Stomach (tissue), 8 donors: ENCODE measurements at regions not wholly inside any gene's neighbourhood (a gene's known extent, or its start where the extent isn't known, plus 50 kb on each side); places are given as distances from the start of the nearest gene placed in this dataset.
"Not testable (repeated sequence)": the region's sequence is repeated elsewhere in the genome, so short reads cannot be mapped to it uniquely, and the experiment has no call there.

ENCODE experiments used
- DNase-seq, 2 donors: peaks; one replicate each; pipeline versions ENCODE4 v3.0.0 to v3.0.0-alpha.2; 2013 to 2019
- H3K27ac ChIP-seq, 5 donors: fragments of 200-600 bp in 4 of 5; sonication (generic) in 4 of 5; one replicate each; pipeline ENCODE4 v1.5.1; 2013 to 2019; ENCODE audit warnings: mild to moderate bottlenecking in 1 of 5, moderate library complexity in 1 of 5
- H3K27me3 ChIP-seq, 3 donors: fragments of 200-600 bp; sonication (generic); one replicate each; pipeline ENCODE4 v1.5.1; 2017 to 2019; ENCODE audit warnings: mixed run types in 1 of 3
- H3K36me3 ChIP-seq, 4 donors: fragments of 200-600 bp; sonication (generic); 1 replicate in 3 of 4; 2 replicates in 1 of 4; pipeline ENCODE4 v1.5.1; 2016 to 2019
- H3K4me1 ChIP-seq, 4 donors: fragments of 200-600 bp; sonication (generic); one replicate each; pipeline ENCODE4 v1.5.1; 2016 to 2019
- H3K4me3 ChIP-seq, 4 donors: fragments of 200-600 bp; sonication (generic) in 3 of 4; one replicate each; pipeline ENCODE4 v1.5.1; 2016 to 2019; ENCODE audit warnings: mild to moderate bottlenecking in 1 of 4
- H3K9me3 ChIP-seq, 4 donors: fragments of 200-600 bp; sonication (generic); one replicate each; pipeline ENCODE4 v1.5.1; 2016 to 2019
- EP300 ChIP-seq: sonication (generic); formaldehyde crosslinking; IDR thresholded peaks from one replicate; pipeline ENCODE4 v1.6.1; 2017; ENCODE audit warnings: antibody characterized with exemption
- POLR2A ChIP-seq, 4 donors: fragments of 450-650 bp; IDR thresholded peaks; one replicate each; pipeline ENCODE4 v1.6.1; 2016; ENCODE audit warnings: antibody characterized with exemption in 4 of 4, control low read depth in 2 of 4, mild to moderate bottlenecking in 1 of 4, moderate library complexity in 1 of 4
- POLR2AphosphoS5 ChIP-seq, 3 donors: sonication (generic); formaldehyde crosslinking; IDR thresholded peaks; one replicate each; pipeline ENCODE4 v1.6.1; 2016; ENCODE audit warnings: antibody characterized with exemption in 3 of 3
- WGBS, 5 donors: extraction: QIAGEN DNeasy Blood & Tissue Kit in 3 of 5; methylation state at CpG; one replicate each; pipeline versions ENCODE4 v1.1.5 to v1.1.7; 2013 to 2018; 5-methylcytosine and 5-hydroxymethylcytosine counted together
- intact Hi-C: fragments of 100-400 bp; cut with DNase I; formaldehyde crosslinking; loops from one replicate; pipeline ENCODE4 v1.15.1; 2023; ENCODE audit warnings: low total_unique reads
- TF ChIP-seq, protein P1 (sequence below), 7 experiments: fragments of 450-650 bp in 4 of 7; fragments of 200-600 bp in 3 of 7; sonication (generic) in 3 of 7; IDR thresholded peaks; one replicate each; pipeline ENCODE4 v1.5.1; 2016 to 2019; ENCODE audit warnings: antibody characterized with exemption in 7 of 7, control low read depth in 2 of 7, mild to moderate bottlenecking in 1 of 7
- donor health status: healthy with polysubstance abuse.
- donor health status: Bipolar disorder and iron deficiency.
- donor health status: healthy.

DNA sequence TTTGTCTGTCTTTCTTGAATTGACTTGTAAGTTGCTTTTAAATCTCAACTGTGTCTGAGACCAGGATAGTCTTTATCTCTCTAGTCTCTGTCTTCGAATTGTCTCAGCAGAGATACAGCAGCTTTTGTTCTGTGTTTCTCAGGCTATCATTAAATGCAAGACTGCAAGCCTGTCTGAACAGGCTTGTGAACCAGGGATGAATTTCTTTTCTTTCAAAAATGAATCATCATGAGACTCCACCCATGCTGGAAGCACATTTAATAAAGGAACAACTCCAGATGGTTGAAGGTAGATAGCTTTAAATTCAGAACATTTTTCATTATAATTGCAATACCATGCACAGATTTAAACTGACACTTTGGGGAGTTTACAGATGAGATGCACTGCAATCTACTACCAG is 155.9 kb downstream of the SEC23IP start:
- 50 to 75% (median 66%) methylated on average over 1 of the region's 1 CpG for WGBS, 5 donors
- intact Hi-C loops, result no loop called here

DNA sequence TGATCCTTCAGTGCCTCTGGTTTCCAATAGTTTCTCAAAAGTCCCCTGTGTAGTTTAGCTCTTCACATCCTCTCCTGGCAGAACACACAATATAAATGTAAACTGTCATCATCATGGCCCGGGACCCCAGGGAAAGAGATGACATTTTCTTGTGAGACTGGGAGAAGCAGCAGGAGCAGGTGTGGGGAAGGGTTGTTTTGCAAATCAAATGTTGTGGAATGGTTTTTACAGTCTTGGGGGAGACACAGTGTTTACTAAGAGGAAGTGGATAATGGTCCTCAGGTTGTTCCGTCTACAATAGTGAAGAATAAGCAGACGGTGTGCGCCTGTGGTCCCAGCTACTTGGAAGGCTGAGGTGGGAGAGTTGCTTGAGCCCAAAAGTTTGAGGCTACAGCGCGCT is 159.1 kb downstream of the SEC23IP start:
- intact Hi-C loops, result no loop called here
- no peak for TF ChIP-seq POLR2A (IDR thresholded peaks at IDR 0.05)
- TF ChIP-seq, protein P1, sequence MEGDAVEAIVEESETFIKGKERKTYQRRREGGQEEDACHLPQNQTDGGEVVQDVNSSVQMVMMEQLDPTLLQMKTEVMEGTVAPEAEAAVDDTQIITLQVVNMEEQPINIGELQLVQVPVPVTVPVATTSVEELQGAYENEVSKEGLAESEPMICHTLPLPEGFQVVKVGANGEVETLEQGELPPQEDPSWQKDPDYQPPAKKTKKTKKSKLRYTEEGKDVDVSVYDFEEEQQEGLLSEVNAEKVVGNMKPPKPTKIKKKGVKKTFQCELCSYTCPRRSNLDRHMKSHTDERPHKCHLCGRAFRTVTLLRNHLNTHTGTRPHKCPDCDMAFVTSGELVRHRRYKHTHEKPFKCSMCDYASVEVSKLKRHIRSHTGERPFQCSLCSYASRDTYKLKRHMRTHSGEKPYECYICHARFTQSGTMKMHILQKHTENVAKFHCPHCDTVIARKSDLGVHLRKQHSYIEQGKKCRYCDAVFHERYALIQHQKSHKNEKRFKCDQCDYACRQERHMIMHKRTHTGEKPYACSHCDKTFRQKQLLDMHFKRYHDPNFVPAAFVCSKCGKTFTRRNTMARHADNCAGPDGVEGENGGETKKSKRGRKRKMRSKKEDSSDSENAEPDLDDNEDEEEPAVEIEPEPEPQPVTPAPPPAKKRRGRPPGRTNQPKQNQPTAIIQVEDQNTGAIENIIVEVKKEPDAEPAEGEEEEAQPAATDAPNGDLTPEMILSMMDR (IDR thresholded peaks at IDR 0.05), result no peak
- no peak for TF ChIP-seq EP300
- TF ChIP-seq POLR2AphosphoS5 (IDR thresholded peaks at IDR 0.05), result no peak
- 62 to 77% (median 70%) methylated on average over 6 of the region's 6 CpGs for WGBS, 5 donors
- DNase-seq, result no peak
- H3K4me1 ChIP-seq, result no peaks in the 10 kb centered on the region
- H3K4me3 ChIP-seq, result no peak overlapping the region
- no peaks in the 10 kb centered on the region for H3K9me3 ChIP-seq
- no peaks in the 10 kb centered on the region for H3K27me3 ChIP-seq
- H3K36me3 ChIP-seq, result no peaks in the 10 kb centered on the region
- no peak overlapping the region for H3K27ac ChIP-seq

More for the DNA sequence above, 155.9 kb downstream of the SEC23IP start:
- Histone ChIP-seq H3K9me3 (no peaks in the 10 kb centered on the region), H3K4me1 (no peaks in the 10 kb centered on the region), H3K36me3 (no peaks in the 10 kb centered on the region), H3K4me3 (no peak overlapping the region), H3K27ac (no peak overlapping the region), H3K27me3 (no peaks in the 10 kb centered on the region)
- TF ChIP-seq EP300 (no peak), POLR2AphosphoS5 (IDR thresholded peaks at IDR 0.05) (no peak), POLR2A (IDR thresholded peaks at IDR 0.05) (no peak)
- TF ChIP-seq, protein P1 (IDR thresholded peaks at IDR 0.05), result no peak
- DNase-seq, result no peak

DNA sequence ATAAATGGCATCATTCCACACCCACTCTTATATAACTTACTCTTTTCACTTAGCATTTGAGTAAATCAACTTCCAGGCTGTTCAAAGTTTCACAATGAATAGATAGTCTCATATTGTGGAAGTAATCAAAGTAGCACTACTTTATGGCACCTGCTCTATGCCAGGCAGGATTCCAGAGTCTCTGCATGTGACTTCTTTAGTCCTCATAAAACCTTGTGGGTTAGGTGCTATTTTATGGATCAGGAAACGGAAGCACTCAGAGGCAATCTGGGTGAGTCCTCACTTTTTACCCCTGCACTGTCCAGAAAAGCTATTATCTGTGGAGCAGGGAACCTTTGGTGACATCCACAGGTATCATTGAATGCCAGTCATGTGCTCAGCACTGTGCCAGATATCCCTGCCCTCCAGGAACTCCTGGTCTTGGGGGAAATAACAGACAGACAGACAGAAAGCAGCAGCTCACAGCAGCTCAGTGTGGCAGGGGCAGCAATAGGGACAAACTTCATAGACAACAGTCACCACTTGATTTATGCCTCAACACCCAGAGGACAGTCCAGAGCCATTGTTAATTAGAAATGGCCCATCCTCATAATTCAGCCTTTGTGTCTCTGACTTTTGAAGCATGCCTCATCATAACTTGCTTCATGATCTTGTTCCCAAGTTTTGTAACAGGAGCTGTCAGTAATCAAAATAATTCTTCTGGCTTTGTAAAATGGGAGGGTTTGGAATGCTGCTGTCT is 160.6 kb downstream of the SEC23IP start:
- Histone ChIP-seq H3K4me1 (no peaks in the 10 kb centered on the region), H3K27ac (no peak overlapping the region), H3K36me3 (no peaks in the 10 kb centered on the region), H3K4me3 (no peak overlapping the region), H3K9me3 (no peaks in the 10 kb centered on the region), H3K27me3 (no peaks in the 10 kb centered on the region)
- TF ChIP-seq EP300 (no peak), POLR2AphosphoS5 (IDR thresholded peaks at IDR 0.05) (no peak), POLR2A (IDR thresholded peaks at IDR 0.05) (no peak)
- TF ChIP-seq, protein P1 (IDR thresholded peaks at IDR 0.05), result no peak
- WGBS, 5 donors, result 29 to 42% (median 32%) methylated on average over 1 of the region's 1 CpG
- DNase-seq, result no peak
- intact Hi-C loops, result no loop called here

DNA sequence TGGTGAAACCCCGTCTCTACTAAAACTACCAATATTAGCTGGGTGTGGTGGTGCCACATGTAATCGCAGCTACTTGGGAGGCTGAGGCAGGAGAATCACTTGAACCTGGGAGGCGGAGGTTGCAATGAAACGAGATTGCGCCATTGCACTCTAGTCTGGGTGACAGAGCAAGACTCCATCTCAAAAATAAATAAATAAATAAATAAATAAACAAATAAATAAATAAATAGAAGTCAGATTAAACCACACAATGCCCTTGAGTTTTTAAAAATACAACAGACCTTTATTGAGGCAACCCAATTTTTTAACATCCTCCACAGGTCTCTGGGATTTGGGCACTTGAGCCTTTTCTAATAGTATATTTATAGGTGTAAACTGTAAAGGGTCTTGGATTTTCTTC is 167.3 kb downstream of the SEC23IP start:
- H3K27me3 ChIP-seq, H3K4me1 ChIP-seq, H3K9me3 ChIP-seq, intact Hi-C loops, H3K27ac ChIP-seq, H3K4me3 ChIP-seq, DNase-seq, H3K36me3 ChIP-seq: not testable (repeated sequence)
- WGBS, 5 donors, result 92 to 98% (median 96%) methylated on average over 5 of the region's 5 CpGs

DNA sequence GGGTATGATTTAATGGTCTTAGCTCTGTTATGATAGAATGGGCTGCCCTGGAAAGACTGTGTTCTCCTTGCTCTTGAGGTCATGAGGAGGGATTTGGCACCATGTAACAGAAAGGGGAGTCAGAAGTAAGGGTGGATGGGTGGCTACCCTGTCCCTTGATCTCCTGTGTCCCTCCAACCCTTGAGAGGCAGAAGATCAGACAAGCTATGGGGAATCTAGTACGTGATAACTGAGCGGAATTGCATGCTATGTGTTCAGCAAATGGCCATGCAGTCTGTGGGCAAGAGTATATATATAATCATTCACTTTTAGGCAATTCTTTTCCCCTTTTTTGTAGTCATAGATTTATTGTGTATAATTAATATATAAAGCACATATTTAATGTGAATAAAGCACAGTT is 174.9 kb downstream of the SEC23IP start:
- intact Hi-C loops, result no loop called here
- peaks cover 0 to 15% (median 0%) of the 10 kb centered on the region in 4 donors for H3K9me3 ChIP-seq
- no peaks in the 10 kb centered on the region for H3K36me3 ChIP-seq
- WGBS, 5 donors, result 91 to 96% (median 94%) methylated on average over 2 of the region's 2 CpGs
- TF ChIP-seq POLR2A (IDR thresholded peaks at IDR 0.05) (no peak), POLR2AphosphoS5 (IDR thresholded peaks at IDR 0.05) (no peak), EP300 (no peak)
- TF ChIP-seq, protein P1 (IDR thresholded peaks at IDR 0.05), result no peak
- no peaks in the 10 kb centered on the region for H3K4me1 ChIP-seq
- DNase-seq, result no peak
- no peak overlapping the region for H3K4me3 ChIP-seq
- H3K27me3 ChIP-seq, result peaks cover 0 to 26% (median 0%) of the 10 kb centered on the region in 3 donors
- H3K27ac ChIP-seq, result no peak overlapping the region
